Panc1 (cell line): ENCODE measurements at regions not wholly inside any gene's neighbourhood (a gene's known extent, or its start where the extent isn't known, plus 50 kb on each side); places are given as distances from the start of the nearest gene placed in this dataset.

ENCODE experiments used
- ATAC-seq: fragments of 200-7000 bp; cut with Tn5 transposase; 2 replicates; pipeline ENCODE4 v1.9.1; 2020; ENCODE audit warnings: mild to moderate bottlenecking, moderate library complexity
- BruUV-seq: library from RNA; stranded (reverse); fragments of 400-500 nt; replicated peaks from 2 replicates; lab custom pipeline; 2021; lab: Mats Ljungman, UMichigan
- CTCF ChIA-PET: fragments of 300-600 bp; sonication (Branson Sonifier 250); formaldehyde crosslinking; loops from one replicate; lab custom pipeline; 2022; ENCODE audit warnings: antibody characterized with exemption; lab: Charles Lee
- POLR2A ChIA-PET: fragments of 300-600 bp; sonication (Branson Sonifier 250); formaldehyde crosslinking; loops from one replicate; lab custom pipeline; 2022; ENCODE audit warnings: antibody characterized with exemption; lab: Charles Lee
- DNase-seq: peaks from one replicate; pipeline ENCODE4 v3.0.0-alpha.2; 2010; ENCODE audit warnings: low read depth, low spot score
- H3K27ac ChIP-seq: 2 replicates; pipeline ENCODE4 v1.5.1; 2011; ENCODE audit warnings: mild to moderate bottlenecking, low read length, inconsistent platforms
- H3K27me3 ChIP-seq: fragments of 200-500 bp; sonication (Bioruptor generic); 2 replicates; pipeline ENCODE4 v1.6.0; 2014; ENCODE audit warnings: low read length, inconsistent platforms; ENCODE audit not compliant: control insufficient read depth, insufficient read depth
- H3K36me3 ChIP-seq: fragments of 200-500 bp; sonication (Bioruptor generic); 2 replicates; pipeline ENCODE4 v1.5.1; 2014; ENCODE audit warnings: inconsistent platforms, mild to moderate bottlenecking, low read length, moderate library complexity; ENCODE audit not compliant: control insufficient read depth, insufficient read depth
- H3K4me1 ChIP-seq: 2 replicates; pipeline ENCODE4 v1.5.1; 2011; ENCODE audit warnings: inconsistent platforms, mild to moderate bottlenecking, low read length, moderate library complexity; ENCODE audit not compliant: control insufficient read depth, insufficient read depth
- H3K4me3 ChIP-seq, 2 experiments: 2 replicates each; pipeline ENCODE4 v1.5.1; 2011 to 2012; ENCODE audit warnings: low read depth in 2 of 2, low read length in 2 of 2, mild to moderate bottlenecking in 2 of 2, inconsistent platforms in 1 of 2, moderate library complexity in 1 of 2
- H3K9me3 ChIP-seq: fragments of 200-500 bp; sonication (Bioruptor generic); 2 replicates; pipeline ENCODE4 v1.5.1; 2014; ENCODE audit warnings: low read depth, mild to moderate bottlenecking, inconsistent platforms, low read length, moderate library complexity; ENCODE audit not compliant: control insufficient read depth, insufficient read depth
- CTCF ChIP-seq: fragments of 450-650 bp; IDR thresholded peaks from 2 replicates; pipeline ENCODE4 v1.5.1; 2017; ENCODE audit warnings: mild to moderate bottlenecking
- POLR2AphosphoS5 ChIP-seq: IDR thresholded peaks from 2 replicates; pipeline ENCODE4 v1.6.1; 2012; ENCODE audit warnings: mild to moderate bottlenecking, low read depth, low read length, moderate library complexity
- REST ChIP-seq, 2 experiments: IDR thresholded peaks; 2 replicates each; pipeline ENCODE4 v1.6.1; 2011 to 2012; ENCODE audit warnings: low read depth in 2 of 2, control low read depth in 1 of 2, low read length in 1 of 2, mild to moderate bottlenecking in 1 of 2, moderate library complexity in 1 of 2; ENCODE audit not compliant: insufficient read depth in 1 of 2
- SIN3A ChIP-seq: IDR thresholded peaks from 2 replicates; pipeline ENCODE4 v1.6.1; 2012; ENCODE audit warnings: low read depth, mild to moderate bottlenecking, low read length, moderate library complexity, borderline replicate concordance; ENCODE audit not compliant: insufficient read depth
- TCF7L2 ChIP-seq: IDR thresholded peaks from 2 replicates; pipeline ENCODE4 v1.6.1; 2011; ENCODE audit warnings: mild to moderate bottlenecking, low read depth, low read length, inconsistent platforms
- in situ Hi-C: cut with HindIII; loops from 2 replicates; pipeline ENCODE4 v1.10.0; 2016; ENCODE audit warnings: low sequenced_read_pairs, low pct_unique_long_range_greater_than_20kb
- intact Hi-C: fragments of 100-400 bp; cut with micrococcal nuclease; formaldehyde crosslinking; loops from one replicate; pipeline ENCODE4 v1.10.0; 2022; ENCODE audit not compliant: unreplicated experiment

- in situ Hi-C loops, result no loop called here
- ChIA-PET CTCF (no interaction called here), POLR2A (no interaction called here)
- Histone ChIP-seq H3K27ac (no peak overlapping the region), H3K4me3 (no peak overlapping the region), H3K36me3 (no peaks in the 10 kb centered on the region), H3K4me1 (no peaks in the 10 kb centered on the region), H3K9me3 (no peaks in the 10 kb centered on the region), H3K27me3 (peaks cover 2% of the 10 kb centered on the region)
- ATAC-seq (no peak), DNase-seq (no peak)
- TF ChIP-seq SIN3A (no peak), CTCF (no peak), REST (IDR thresholded peaks at IDR 0.05; ENCODE audit: insufficient read depth in 1 of 2, low read depth in 2 of 2, low read length in 1 of 2) (no peak), TCF7L2 (no peak), POLR2AphosphoS5 (no peak)
- no TSS peak for BruUV-seq
- intact Hi-C loops, result no loop called here
These were observed 97.8 kb upstream of the HDAC4 start for GRCh38 chr2:239498576-239498975.

GRCh38 chr2:239496700-239497099 lies 95.9 kb upstream of the HDAC4 start:
- DNase-seq, result no peak
- Histone ChIP-seq H3K27me3 (peaks cover 8% of the 10 kb centered on the region), H3K36me3 (no peaks in the 10 kb centered on the region), H3K4me3 (no peak overlapping the region), H3K9me3 (no peaks in the 10 kb centered on the region), H3K27ac (no peak overlapping the region), H3K4me1 (no peaks in the 10 kb centered on the region)
- ATAC-seq, result no peak
- in situ Hi-C loops (no loop called here), intact Hi-C loops (no loop called here)
- TF ChIP-seq REST (IDR thresholded peaks at IDR 0.05; ENCODE audit: insufficient read depth in 1 of 2, low read depth in 2 of 2, low read length in 1 of 2), result no peak
- TF ChIP-seq SIN3A, result no peak
- TF ChIP-seq TCF7L2, result no peak
- TF ChIP-seq POLR2AphosphoS5, result no peak
- TF ChIP-seq CTCF, result no peak
- BruUV-seq, result no TSS peak
- POLR2A ChIA-PET, result no interaction called here
- CTCF ChIA-PET, result no interaction called here
